GM23338 (cell line): ENCODE measurements at regions not wholly inside any gene's neighbourhood (a gene's known extent, or its start where the extent isn't known, plus 50 kb on each side); places are given as distances from the start of the nearest gene placed in this dataset.

ENCODE experiments used
- ATAC-seq: fragments of 200-7000 bp; cut with Tn5 transposase; 3 replicates; pipeline ENCODE4 v1.9.1; 2020
- DNase-seq: peaks from one replicate; pipeline ENCODE4 v3.0.0-alpha.2; 2015; ENCODE audit warnings: low spot score
- H2AFZ ChIP-seq: fragments of 200-600 bp; sonication (generic); 2 replicates; pipeline ENCODE4 v1.8.0; 2016; ENCODE audit warnings: antibody characterized with exemption, mild to moderate bottlenecking, moderate library complexity
- H3F3A ChIP-seq: fragments of 200-600 bp; sonication (generic); replicated peaks from 2 replicates; pipeline ENCODE4 v1.8.0; 2017; ENCODE audit warnings: antibody characterized with exemption, mixed run types, low read depth
- H3K27ac ChIP-seq: fragments of 200-600 bp; sonication (generic); 2 replicates; pipeline ENCODE4 v1.6.1; 2016; ENCODE audit warnings: low read depth
- H3K27me3 ChIP-seq: fragments of 200-600 bp; sonication (generic); 2 replicates; pipeline ENCODE4 v1.8.0; 2016; ENCODE audit warnings: mild to moderate bottlenecking, mixed run types, moderate library complexity; ENCODE audit not compliant: insufficient read depth
- H3K36me3 ChIP-seq: fragments of 200-600 bp; sonication (generic); 2 replicates; pipeline ENCODE4 v1.8.0; 2016; ENCODE audit warnings: mild to moderate bottlenecking; ENCODE audit not compliant: insufficient read depth
- H3K4me1 ChIP-seq: fragments of 200-600 bp; sonication (generic); 2 replicates; pipeline ENCODE4 v1.8.0; 2016; ENCODE audit warnings: mild to moderate bottlenecking, moderate library complexity; ENCODE audit not compliant: insufficient read depth
- H3K4me2 ChIP-seq: fragments of 200-600 bp; sonication (generic); 2 replicates; pipeline ENCODE4 v1.7.1; 2017; ENCODE audit warnings: mixed run types
- H3K4me3 ChIP-seq: fragments of 200-600 bp; sonication (generic); 2 replicates; pipeline ENCODE4 v1.6.1; 2016; ENCODE audit warnings: mixed run types
- H3K79me2 ChIP-seq: fragments of 200-600 bp; sonication (generic); replicated peaks from 2 replicates; pipeline ENCODE4 v1.8.0; 2017; ENCODE audit warnings: mild to moderate bottlenecking; ENCODE audit not compliant: insufficient read depth
- H3K9me2 ChIP-seq: fragments of 200-600 bp; sonication (generic); 2 replicates; pipeline ENCODE4 v1.8.0; 2017; ENCODE audit not compliant: insufficient read depth
- H4K20me1 ChIP-seq: fragments of 200-600 bp; sonication (generic); replicated peaks from 2 replicates; pipeline ENCODE4 v1.8.0; 2017; ENCODE audit warnings: mild to moderate bottlenecking; ENCODE audit not compliant: insufficient read depth
- H3K27ac Mint-ChIP-seq: 2 replicates; pipeline ENCODE4 v1.8.0; 2020; ENCODE audit warnings: inconsistent platforms, mild to moderate bottlenecking, moderate library complexity, mixed read lengths
- H3K27me3 Mint-ChIP-seq: 3 replicates; pipeline ENCODE4 v1.8.0; 2022; ENCODE audit warnings: low read depth, mild to moderate bottlenecking, moderate library complexity, mixed read lengths, inconsistent platforms; ENCODE audit not compliant: insufficient read depth, poor library complexity
- H3K36me3 Mint-ChIP-seq: 3 replicates; pipeline ENCODE4 v1.8.0; 2021; ENCODE audit warnings: low read depth, mild to moderate bottlenecking, inconsistent platforms, moderate library complexity, mixed read lengths
- H3K4me1 Mint-ChIP-seq: 3 replicates; pipeline ENCODE4 v1.8.0; 2020; ENCODE audit warnings: mild to moderate bottlenecking, inconsistent platforms, mixed read lengths
- H3K4me3 Mint-ChIP-seq: 3 replicates; pipeline ENCODE4 v1.8.0; 2021; ENCODE audit warnings: moderate library complexity, mild to moderate bottlenecking, inconsistent platforms, mixed read lengths
- H3K9me3 Mint-ChIP-seq: 3 replicates; pipeline ENCODE4 v1.8.0; 2020; ENCODE audit warnings: moderate library complexity, mild to moderate bottlenecking, inconsistent platforms, mixed read lengths
- EZH2phosphoT487 ChIP-seq: fragments of 200-600 bp; sonication (generic); IDR thresholded peaks from one replicate; pipeline ENCODE4 v1.8.1; 2018; ENCODE audit warnings: antibody characterized with exemption; ENCODE audit not compliant: unreplicated experiment
- JUNB ChIP-seq: IDR thresholded peaks from one replicate; pipeline ENCODE4 v1.6.1; 2016; ENCODE audit warnings: antibody characterized with exemption; ENCODE audit not compliant: unreplicated experiment
- NANOG ChIP-seq: IDR thresholded peaks from 2 replicates; pipeline ENCODE4 v1.6.1; 2016; ENCODE audit warnings: antibody characterized with exemption, borderline replicate concordance
- POLR2AphosphoS5 ChIP-seq: IDR thresholded peaks from 2 replicates; pipeline ENCODE4 v1.6.1; 2016; ENCODE audit warnings: antibody characterized with exemption, low read depth
- ZNF114 ChIP-seq: fragments of 250-450 bp; sonication (Bioruptor Pico); IDR thresholded peaks from 2 replicates; pipeline ENCODE4 v1.5.0; 2020; ENCODE audit warnings: mild to moderate bottlenecking, moderate library complexity
- ZNF331 ChIP-seq: fragments of 250-450 bp; sonication (Bioruptor Pico); IDR thresholded peaks from 2 replicates; pipeline ENCODE4 v1.5.0; 2020; ENCODE audit warnings: low read depth, mild to moderate bottlenecking, moderate library complexity
- TF ChIP-seq, protein P1 (sequence below): IDR thresholded peaks from one replicate; pipeline ENCODE4 v1.6.1; 2018; ENCODE audit warnings: antibody characterized with exemption; ENCODE audit not compliant: unreplicated experiment
- TF ChIP-seq, protein P2 (sequence below): fragments of 250-450 bp; sonication (Bioruptor Pico); IDR thresholded peaks from 2 replicates; pipeline ENCODE4 v1.5.0; 2020; ENCODE audit warnings: mild to moderate bottlenecking, moderate library complexity
- TF ChIP-seq, protein P3 (sequence below): IDR thresholded peaks from 2 replicates; pipeline ENCODE4 v1.6.1; 2016; ENCODE audit warnings: antibody characterized with exemption

DNA sequence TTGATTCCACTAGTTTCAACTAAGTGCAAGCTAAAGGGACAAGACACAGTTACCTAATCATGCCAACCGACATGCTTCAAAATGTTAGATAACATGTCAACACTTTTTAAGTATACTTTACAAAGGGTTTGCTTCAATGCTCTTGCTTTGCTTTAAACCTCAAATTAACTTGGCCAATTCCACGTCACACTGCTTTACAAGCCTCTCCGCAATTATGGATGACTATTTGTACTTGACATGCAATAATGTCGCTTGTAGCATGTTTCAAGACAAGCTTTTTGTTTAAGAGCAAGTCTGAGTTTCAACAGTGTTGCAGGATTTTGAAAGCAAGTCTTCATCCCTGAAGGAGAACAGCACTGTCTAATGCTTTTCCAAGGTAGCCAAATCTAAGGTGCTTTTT, 86.9 kb downstream of the CNTN3 start (continued):
- TF ChIP-seq, protein P1, sequence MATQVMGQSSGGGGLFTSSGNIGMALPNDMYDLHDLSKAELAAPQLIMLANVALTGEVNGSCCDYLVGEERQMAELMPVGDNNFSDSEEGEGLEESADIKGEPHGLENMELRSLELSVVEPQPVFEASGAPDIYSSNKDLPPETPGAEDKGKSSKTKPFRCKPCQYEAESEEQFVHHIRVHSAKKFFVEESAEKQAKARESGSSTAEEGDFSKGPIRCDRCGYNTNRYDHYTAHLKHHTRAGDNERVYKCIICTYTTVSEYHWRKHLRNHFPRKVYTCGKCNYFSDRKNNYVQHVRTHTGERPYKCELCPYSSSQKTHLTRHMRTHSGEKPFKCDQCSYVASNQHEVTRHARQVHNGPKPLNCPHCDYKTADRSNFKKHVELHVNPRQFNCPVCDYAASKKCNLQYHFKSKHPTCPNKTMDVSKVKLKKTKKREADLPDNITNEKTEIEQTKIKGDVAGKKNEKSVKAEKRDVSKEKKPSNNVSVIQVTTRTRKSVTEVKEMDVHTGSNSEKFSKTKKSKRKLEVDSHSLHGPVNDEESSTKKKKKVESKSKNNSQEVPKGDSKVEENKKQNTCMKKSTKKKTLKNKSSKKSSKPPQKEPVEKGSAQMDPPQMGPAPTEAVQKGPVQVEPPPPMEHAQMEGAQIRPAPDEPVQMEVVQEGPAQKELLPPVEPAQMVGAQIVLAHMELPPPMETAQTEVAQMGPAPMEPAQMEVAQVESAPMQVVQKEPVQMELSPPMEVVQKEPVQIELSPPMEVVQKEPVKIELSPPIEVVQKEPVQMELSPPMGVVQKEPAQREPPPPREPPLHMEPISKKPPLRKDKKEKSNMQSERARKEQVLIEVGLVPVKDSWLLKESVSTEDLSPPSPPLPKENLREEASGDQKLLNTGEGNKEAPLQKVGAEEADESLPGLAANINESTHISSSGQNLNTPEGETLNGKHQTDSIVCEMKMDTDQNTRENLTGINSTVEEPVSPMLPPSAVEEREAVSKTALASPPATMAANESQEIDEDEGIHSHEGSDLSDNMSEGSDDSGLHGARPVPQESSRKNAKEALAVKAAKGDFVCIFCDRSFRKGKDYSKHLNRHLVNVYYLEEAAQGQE = no peak
- no peak for TF ChIP-seq ZNF114

DNA sequence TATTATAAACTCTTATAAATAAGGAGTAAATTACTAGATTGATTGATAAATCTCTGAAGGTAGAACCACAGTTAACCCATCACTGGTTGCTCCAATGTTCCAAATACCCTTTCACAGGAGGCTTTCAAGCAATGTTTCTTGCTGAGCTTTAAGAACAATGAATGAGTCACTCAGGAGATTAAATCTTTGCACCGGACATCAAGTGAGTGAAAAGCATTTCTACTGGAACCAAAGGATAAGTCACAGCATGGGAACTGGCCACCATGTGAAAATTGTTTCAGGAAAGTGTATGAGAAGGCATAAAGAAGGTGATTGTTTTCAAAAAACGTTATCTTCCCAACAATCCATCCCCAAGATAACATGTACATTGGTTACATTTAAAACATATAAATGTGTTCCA, 90.6 kb downstream of the CNTN3 start:
- Mint-ChIP-seq H3K27me3 (no peaks in the 10 kb centered on the region), H3K9me3 (no peaks in the 10 kb centered on the region), H3K4me3 (no peak overlapping the region), H3K4me1 (no peaks in the 10 kb centered on the region), H3K27ac (no peak overlapping the region), H3K36me3 (no peaks in the 10 kb centered on the region)
- H3K4me3 ChIP-seq = no peak overlapping the region
- no peak overlapping the region for H2AFZ ChIP-seq
- no peak for ATAC-seq
- no peaks in the 10 kb centered on the region for H4K20me1 ChIP-seq
- no peak overlapping the region for H3K27ac ChIP-seq
- no peak overlapping the region for H3K4me2 ChIP-seq
- no peaks in the 10 kb centered on the region for H3K36me3 ChIP-seq
- H3K27me3 ChIP-seq = no peaks in the 10 kb centered on the region
- no peaks in the 10 kb centered on the region for H3K79me2 ChIP-seq
- DNase-seq = no peak
- H3K9me2 ChIP-seq = no peaks in the 10 kb centered on the region
- no peaks in the 10 kb centered on the region for H3K4me1 ChIP-seq
- no peaks in the 10 kb centered on the region for H3F3A ChIP-seq
- no peak for TF ChIP-seq EZH2phosphoT487
- no peak for TF ChIP-seq ZNF114
- TF ChIP-seq, protein P2, sequence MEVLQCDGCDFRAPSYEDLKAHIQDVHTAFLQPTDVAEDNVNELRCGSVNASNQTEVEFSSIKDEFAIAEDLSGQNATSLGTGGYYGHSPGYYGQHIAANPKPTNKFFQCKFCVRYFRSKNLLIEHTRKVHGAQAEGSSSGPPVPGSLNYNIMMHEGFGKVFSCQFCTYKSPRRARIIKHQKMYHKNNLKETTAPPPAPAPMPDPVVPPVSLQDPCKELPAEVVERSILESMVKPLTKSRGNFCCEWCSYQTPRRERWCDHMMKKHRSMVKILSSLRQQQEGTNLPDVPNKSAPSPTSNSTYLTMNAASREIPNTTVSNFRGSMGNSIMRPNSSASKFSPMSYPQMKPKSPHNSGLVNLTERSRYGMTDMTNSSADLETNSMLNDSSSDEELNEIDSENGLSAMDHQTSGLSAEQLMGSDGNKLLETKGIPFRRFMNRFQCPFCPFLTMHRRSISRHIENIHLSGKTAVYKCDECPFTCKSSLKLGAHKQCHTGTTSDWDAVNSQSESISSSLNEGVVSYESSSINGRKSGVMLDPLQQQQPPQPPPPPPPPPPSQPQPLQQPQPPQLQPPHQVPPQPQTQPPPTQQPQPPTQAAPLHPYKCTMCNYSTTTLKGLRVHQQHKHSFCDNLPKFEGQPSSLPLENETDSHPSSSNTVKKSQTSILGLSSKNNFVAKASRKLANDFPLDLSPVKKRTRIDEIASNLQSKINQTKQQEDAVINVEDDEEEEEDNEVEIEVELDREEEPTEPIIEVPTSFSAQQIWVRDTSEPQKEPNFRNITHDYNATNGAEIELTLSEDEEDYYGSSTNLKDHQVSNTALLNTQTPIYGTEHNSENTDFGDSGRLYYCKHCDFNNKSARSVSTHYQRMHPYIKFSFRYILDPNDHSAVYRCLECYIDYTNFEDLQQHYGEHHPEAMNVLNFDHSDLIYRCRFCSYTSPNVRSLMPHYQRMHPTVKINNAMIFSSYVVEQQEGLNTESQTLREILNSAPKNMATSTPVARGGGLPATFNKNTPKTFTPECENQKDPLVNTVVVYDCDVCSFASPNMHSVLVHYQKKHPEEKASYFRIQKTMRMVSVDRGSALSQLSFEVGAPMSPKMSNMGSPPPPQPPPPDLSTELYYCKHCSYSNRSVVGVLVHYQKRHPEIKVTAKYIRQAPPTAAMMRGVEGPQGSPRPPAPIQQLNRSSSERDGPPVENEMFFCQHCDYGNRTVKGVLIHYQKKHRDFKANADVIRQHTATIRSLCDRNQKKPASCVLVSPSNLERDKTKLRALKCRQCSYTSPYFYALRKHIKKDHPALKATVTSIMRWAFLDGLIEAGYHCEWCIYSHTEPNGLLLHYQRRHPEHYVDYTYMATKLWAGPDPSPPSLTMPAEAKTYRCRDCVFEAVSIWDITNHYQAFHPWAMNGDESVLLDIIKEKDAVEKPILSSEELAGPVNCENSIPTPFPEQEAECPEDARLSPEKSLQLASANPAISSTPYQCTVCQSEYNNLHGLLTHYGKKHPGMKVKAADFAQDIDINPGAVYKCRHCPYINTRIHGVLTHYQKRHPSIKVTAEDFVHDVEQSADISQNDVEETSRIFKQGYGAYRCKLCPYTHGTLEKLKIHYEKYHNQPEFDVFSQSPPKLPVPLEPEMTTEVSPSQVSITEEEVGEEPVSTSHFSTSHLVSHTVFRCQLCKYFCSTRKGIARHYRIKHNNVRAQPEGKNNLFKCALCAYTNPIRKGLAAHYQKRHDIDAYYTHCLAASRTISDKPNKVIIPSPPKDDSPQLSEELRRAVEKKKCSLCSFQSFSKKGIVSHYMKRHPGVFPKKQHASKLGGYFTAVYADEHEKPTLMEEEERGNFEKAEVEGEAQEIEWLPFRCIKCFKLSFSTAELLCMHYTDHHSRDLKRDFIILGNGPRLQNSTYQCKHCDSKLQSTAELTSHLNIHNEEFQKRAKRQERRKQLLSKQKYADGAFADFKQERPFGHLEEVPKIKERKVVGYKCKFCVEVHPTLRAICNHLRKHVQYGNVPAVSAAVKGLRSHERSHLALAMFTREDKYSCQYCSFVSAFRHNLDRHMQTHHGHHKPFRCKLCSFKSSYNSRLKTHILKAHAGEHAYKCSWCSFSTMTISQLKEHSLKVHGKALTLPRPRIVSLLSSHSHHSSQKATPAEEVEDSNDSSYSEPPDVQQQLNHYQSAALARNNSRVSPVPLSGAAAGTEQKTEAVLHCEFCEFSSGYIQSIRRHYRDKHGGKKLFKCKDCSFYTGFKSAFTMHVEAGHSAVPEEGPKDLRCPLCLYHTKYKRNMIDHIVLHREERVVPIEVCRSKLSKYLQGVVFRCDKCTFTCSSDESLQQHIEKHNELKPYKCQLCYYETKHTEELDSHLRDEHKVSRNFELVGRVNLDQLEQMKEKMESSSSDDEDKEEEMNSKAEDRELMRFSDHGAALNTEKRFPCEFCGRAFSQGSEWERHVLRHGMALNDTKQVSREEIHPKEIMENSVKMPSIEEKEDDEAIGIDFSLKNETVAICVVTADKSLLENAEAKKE = no peak
- no peak for TF ChIP-seq NANOG
- TF ChIP-seq JUNB = no peak
- TF ChIP-seq POLR2AphosphoS5 = no peak
- TF ChIP-seq ZNF331 (CRISPR knock-in tag) = no peak
- TF ChIP-seq, protein P3, sequence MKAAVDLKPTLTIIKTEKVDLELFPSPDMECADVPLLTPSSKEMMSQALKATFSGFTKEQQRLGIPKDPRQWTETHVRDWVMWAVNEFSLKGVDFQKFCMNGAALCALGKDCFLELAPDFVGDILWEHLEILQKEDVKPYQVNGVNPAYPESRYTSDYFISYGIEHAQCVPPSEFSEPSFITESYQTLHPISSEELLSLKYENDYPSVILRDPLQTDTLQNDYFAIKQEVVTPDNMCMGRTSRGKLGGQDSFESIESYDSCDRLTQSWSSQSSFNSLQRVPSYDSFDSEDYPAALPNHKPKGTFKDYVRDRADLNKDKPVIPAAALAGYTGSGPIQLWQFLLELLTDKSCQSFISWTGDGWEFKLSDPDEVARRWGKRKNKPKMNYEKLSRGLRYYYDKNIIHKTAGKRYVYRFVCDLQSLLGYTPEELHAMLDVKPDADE = no peak
- TF ChIP-seq, protein P1 = no peak
